NCI-H2081 (cell line): ENCODE measurements at regions not wholly inside any gene's neighbourhood (a gene's known extent, or its start where the extent isn't known, plus 50 kb on each side); places are given as distances from the start of the nearest gene placed in this dataset.
A peak's percentile ranks its signal among the peaks of the same experiment; 100 is the strongest.

Experiments used
- DNase-seq, 2 experiments: peaks; one replicate each; lab custom pipeline; 2025; lab: John Stamatoyannopoulos, UW

- peak in 1 of 2 experiments; percentile 13 for DNase-seq
Observed at GRCh38 chr15:79185199-79185598, 94.6 kb upstream of the RASGRF1 start.

DNA sequence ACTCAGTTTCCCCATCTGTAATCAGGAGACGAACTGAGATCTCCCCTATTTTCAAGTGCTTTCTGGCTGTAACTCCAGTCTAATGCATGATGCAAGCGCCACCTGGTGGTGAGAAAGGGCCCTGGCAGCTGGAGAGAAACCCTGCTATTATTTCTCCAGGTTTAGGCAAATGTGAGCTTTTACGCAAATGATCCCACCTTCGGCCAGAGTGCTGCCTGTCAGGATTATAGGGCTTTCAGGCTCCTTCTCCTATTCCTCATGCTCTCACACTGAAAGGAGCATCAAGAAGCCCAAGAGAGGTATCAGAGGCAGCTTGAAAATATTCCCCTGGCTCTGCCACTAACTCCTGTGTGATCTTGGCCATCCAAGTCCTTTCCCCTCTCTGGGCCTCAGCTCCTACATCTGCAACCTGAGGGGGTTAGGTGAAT is 93.9 kb upstream of the RASGRF1 start:
- peak; percentile 62 to 69 for DNase-seq

DNA sequence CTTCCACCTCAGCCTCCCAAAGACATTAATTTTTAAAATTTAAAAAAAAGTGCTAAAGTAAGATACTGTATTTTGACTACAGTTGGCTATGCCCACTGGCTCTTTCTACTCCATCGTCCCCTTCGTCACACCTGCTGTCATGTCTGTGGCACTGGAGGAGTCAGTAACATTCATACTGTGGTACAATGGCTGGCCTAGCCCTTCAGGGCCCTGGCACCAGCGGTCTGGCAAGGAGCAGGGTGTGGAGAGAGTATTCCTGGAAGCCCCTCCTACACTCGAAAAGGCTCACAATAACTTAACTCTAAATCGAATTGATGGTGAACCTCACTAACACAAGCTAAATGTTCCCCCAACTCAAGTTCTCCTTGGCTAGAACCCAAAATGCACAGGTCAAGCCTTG is 89.7 kb upstream of the RASGRF1 start:
- no peak for DNase-seq

DNA sequence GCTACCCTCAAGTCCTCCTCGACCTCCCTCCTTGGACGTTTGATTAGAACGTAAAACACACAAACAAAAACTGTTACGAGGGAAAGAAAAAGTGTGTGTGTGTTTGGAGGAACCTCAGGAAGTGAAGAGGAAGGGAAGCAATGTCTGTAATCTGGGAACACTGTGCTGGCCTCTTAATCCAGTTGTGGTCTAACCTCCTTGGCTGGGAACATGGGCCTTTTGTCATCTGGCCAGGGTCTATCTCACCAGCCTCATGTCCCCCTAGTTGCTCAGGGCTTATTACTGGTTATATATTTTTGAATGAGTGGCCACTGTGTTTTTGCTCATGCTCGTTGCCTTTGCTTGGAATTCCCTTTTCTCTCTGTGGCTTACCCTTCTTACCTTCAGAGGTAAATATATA is 89.0 kb upstream of the RASGRF1 start:
- DNase-seq = no peak

DNA sequence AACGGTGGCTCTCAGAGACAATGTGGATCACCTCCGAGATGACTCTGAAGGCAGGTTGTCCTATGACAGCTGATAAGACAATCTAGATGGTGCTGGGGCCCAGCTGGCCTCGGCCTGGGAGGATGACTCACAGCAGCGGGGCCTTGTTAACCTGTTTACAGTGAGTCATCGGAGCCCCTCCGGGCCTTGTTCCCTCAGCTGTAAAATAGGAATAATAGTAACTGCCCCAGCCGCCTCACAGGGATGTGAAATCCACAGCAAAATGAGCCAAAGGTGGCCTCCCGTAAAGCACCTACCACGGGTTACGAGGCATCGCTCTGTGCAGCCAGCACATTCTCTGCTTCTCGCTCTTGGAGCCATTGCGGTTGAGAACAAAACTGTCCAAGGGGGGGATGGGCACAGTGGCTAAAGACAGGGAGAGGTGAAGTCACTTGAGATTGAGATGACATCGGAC is 88.6 kb upstream of the RASGRF1 start:
- DNase-seq = no peak

- DNase-seq = no peak
Observed at GRCh38 chr15:79178594-79178993, 88.0 kb upstream of the RASGRF1 start.

GRCh38 chr15:79176151-79176550 is 85.6 kb upstream of the RASGRF1 start:
- no peak for DNase-seq

GRCh38 chr15:79172801-79173460 is 82.4 kb upstream of the RASGRF1 start:
- DNase-seq = no peak

DNA sequence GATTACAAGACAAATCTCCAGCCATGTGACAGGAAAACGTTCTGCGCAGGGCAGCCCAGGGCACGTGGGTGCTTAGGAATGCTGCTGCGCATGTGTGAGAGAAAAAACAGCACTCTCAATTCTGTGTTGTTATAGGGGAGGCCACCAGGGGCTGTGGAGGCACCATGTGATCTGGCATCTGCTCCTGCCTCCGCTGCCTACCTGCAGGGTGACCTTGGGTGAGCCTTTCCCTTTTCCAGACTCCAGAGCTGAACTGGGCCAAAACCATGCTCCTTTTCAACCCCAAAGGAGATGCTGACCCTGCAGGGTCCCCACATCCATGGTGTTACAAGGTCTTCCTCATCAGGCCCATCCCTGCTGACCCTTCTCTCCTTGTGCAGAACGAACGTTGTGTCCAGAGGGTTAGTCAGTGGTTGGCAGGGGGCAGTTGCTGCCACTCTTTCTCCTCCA is 81.5 kb upstream of the RASGRF1 start:
- DNase-seq = no peak

GRCh38 chr15:79171320-79172031 is 80.9 kb upstream of the RASGRF1 start:
- DNase-seq = peak in 1 of 2 experiments; percentile 27

DNA sequence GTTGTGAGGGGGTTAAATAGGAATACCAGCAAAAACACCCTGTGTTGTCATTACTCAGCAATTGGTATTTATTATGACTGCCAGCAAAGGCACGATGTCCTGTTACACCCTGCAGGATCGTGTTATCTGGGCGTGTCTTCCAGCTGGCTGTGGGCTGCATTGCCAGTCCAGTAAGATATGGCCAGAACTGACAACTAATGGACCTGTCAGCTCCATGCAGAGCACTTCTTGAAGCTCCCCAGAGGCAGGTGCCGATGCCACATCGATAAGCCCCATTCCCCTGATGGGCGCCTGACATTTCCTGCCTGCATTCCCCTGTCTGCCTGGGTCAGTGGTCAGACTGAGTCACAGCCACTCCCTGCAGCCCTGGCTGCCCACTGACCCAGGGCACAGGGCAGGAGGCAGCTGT is 79.7 kb upstream of the RASGRF1 start:
- DNase-seq = no peak

DNA sequence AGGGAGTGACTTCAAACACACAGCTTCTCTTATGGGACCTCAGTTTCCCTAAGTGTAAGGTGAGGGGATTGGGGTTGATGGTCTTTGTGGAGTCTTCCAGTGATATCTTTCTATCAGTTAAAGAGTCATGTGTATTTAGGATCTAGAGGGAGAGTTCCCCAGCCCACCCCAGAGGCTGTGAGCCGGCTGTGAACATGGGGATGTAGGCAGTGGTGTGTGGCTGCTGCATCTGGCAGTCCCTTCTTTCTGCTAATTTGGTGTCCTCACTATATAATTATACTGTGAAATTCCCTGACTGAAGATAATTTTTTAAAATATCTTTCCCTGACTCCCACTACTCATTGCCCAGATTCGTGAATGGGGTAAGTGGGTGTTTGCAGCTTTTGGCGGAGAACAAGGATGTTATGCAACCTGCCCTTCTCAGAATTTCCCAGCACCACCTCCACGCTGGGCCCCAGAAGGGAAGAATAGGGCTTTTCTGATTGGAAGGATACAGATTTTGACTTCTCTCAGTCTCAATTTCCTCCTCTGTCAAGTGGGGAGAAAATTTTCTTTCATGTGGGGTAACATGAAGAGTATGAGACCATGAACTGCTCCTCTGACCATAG is 79.0 kb upstream of the RASGRF1 start:
- DNase-seq = no peak

DNA sequence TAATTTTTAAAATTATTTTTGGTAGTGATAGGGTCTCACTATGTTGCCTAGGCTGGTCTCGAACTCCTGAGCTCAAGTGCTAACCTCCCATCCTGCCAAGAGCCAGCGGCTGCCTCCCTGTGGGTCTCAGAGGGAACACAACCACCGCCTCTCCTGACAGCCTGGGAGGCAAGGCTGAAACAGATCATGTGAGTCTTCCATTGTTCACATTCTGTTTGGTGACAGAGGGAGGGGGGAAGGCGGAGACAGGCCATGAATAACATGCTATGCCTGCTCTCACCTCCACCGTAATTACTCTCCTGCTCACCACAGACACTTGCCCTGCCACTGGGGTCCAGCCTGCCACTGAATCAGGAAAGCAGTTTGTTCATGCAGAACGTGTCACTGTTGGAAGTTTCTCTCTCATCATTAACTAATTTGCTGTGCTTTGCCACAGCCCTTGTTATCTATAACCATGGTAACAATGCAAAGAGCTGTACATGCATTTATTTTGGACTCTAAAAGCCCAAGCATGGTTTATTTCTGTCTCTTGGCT is 78.4 kb upstream of the RASGRF1 start:
- peak; percentile 86 to 90 for DNase-seq

- DNase-seq = no peak
Observed at GRCh38 chr15:79167776-79168175, 77.2 kb upstream of the RASGRF1 start.

DNA sequence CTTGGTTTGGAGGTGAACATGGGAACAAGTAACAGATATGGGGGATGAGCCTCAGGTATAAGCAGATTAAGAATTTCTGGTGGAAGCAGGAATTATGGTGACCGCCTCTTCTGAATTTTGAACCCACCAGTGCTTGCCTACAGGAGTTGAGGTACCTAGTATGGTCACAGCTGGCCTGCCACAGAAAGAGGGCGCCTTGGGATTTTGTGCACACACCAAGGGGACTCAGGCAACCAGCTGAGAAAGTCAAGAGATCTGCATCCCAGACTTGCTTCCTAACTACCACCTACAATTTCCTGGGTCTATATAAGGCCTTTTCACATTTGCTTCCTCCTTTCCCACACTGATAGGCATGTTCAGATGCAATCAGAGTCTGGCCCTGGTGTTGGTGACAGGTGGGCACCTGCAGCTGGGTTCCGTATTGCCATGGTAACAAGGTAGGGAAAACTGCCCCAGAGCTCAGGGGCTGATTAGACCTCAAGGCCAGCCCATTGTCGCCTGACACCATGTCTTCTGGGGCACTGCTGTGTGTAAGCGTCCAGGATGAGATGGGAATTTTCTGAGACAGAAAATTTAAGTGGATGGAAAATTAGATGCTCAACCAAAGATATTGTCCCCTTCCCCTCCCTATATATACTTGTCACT is 75.9 kb upstream of the RASGRF1 start:
- DNase-seq = no peak

- DNase-seq = no peak
Observed at GRCh38 chr15:79164465-79164864, 73.9 kb upstream of the RASGRF1 start.

GRCh38 chr15:79164043-79164442 is 73.5 kb upstream of the RASGRF1 start:
- no peak for DNase-seq

DNA sequence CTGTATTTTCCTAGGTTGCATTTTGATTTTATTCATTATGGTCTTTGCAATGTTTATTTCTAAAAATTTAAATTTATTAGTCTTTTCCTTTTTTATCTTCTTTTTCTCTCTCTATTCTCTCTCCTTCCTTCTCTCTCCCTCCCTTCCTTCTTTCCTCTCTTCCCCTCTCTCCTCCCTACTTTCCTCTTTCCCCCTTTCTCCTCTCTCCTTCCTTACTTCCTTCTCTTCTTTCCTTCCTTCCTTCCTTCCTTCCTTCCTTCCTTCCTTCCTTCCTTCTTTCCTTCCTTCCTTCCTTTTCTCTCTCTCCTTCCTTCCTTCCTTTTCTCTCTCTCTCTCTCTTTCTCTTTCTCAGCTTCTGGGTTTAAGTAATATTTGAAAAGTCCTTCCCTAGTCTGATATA is 72.8 kb upstream of the RASGRF1 start:
- DNase-seq = no peak

GRCh38 chr15:79161837-79162508 is 71.4 kb upstream of the RASGRF1 start:
- DNase-seq = no peak

GRCh38 chr15:79160211-79160610 is 69.6 kb upstream of the RASGRF1 start:
- no peak for DNase-seq
